Frontal cortex (tissue), 3 donors: ENCODE measurements at regions not wholly inside any gene's neighbourhood (a gene's known extent, or its start where the extent isn't known, plus 50 kb on each side); places are given as distances from the start of the nearest gene placed in this dataset.
"Not testable (repeated sequence)": the region's sequence is repeated elsewhere in the genome, so short reads cannot be mapped to it uniquely, and the experiment has no call there.

Source experiments
- DNase-seq, 2 donors: peaks; one replicate each; pipeline ENCODE4 v3.0.0; 2012; ENCODE audit warnings: low spot score in 2 of 2
- FAIRE-seq: peaks from 2 replicates; lab custom pipeline; 2012; peaks lifted over from hg19 to GRCh38; lab: Jason Lieb, UNC
- donor health status: control.
- donor health status: control.
- donor health status: control.

GRCh38 chr7:37594602-37595001 lies 89.0 kb upstream of the GPR141 start:
- no peak for FAIRE-seq
- no peak for DNase-seq

- FAIRE-seq, result no peak
- DNase-seq, result no peak
Observed at GRCh38 chr7:37598824-37599223, 84.7 kb upstream of the GPR141 start.

GRCh38 chr7:37601321-37601720 lies 82.2 kb upstream of the GPR141 start:
- no peak for DNase-seq
- no peak for FAIRE-seq

- FAIRE-seq, result no peak
Observed at GRCh38 chr7:37604078-37604477, 79.5 kb upstream of the GPR141 start.

GRCh38 chr7:37617406-37617805 lies 66.2 kb upstream of the GPR141 start:
- FAIRE-seq, DNase-seq: not testable (repeated sequence)

More at GRCh38 chr7:37604078-37604477, 79.5 kb upstream of the GPR141 start:
- DNase-seq, result no peak

GRCh38 chr7:37633048-37633447 lies 50.5 kb upstream of the GPR141 start:
- FAIRE-seq, result no peak

More at GRCh38 chr7:37633048-37633447, 50.5 kb upstream of the GPR141 start:
- DNase-seq, result no peak
